ENCODE measurements at regions not wholly inside any gene's neighbourhood (a gene's known extent, or its start where the extent isn't known, plus 50 kb on each side); places are given as distances from the start of the nearest gene placed in this dataset.

DNA sequence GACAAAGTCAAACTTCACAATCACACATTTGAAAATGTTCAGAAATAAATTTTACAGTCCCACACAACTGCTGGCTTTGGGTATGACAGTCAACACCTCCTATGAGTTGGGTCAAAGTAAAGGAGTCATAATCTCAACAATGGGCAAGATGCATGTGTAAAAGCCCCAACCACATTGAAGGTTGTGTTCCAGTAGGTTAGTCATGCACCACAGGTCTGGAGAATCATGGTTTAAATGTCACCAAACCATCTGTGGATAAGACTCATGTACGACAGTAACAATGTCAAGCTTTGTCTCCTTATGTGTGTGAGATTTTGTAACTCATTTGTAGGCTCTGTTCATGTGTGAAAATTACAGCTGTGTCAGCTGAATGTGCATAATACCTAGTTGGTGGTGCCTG is 1065.7 kb upstream of the AMELY start:
- TF ChIP-seq, protein P1, sequence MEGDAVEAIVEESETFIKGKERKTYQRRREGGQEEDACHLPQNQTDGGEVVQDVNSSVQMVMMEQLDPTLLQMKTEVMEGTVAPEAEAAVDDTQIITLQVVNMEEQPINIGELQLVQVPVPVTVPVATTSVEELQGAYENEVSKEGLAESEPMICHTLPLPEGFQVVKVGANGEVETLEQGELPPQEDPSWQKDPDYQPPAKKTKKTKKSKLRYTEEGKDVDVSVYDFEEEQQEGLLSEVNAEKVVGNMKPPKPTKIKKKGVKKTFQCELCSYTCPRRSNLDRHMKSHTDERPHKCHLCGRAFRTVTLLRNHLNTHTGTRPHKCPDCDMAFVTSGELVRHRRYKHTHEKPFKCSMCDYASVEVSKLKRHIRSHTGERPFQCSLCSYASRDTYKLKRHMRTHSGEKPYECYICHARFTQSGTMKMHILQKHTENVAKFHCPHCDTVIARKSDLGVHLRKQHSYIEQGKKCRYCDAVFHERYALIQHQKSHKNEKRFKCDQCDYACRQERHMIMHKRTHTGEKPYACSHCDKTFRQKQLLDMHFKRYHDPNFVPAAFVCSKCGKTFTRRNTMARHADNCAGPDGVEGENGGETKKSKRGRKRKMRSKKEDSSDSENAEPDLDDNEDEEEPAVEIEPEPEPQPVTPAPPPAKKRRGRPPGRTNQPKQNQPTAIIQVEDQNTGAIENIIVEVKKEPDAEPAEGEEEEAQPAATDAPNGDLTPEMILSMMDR (IDR thresholded peaks at IDR 0.05), result no peak
- ATAC-seq (ENCODE audit: poor library complexity) (no peak), DNase-seq (no peak)
- H3K9me3 Mint-ChIP-seq, result no peaks in the 10 kb centered on the region
- H3K4me3 Mint-ChIP-seq, result no peak overlapping the region
- no peak overlapping the region for H3K27ac Mint-ChIP-seq
- Histone ChIP-seq H3K27me3 (ENCODE audit: control insufficient read depth in 1 of 2, insufficient read depth in 2 of 2, low read length in 2 of 2) (no peaks in the 10 kb centered on the region), H3K4me3 (ENCODE audit: low read length) (no peak overlapping the region), H3K4me1 (ENCODE audit: insufficient read depth, low read length) (no peaks in the 10 kb centered on the region), H3K36me3 (ENCODE audit: insufficient read depth, low read length) (no peaks in the 10 kb centered on the region), H3K27ac (ENCODE audit: low read depth in 1 of 2, low read length in 2 of 2) (no peak overlapping the region), H3K9me3 (ENCODE audit: control insufficient read depth in 1 of 2, insufficient read depth in 1 of 2, low read length in 2 of 2) (no peaks in the 10 kb centered on the region)
- intact Hi-C loops (cut with DNase I, micrococcal nuclease), result loop anchor here in 1 of 2 experiments (10.0 kb wide), 1 partner anchor 62 kb away; no protein-coding TSS in a partner anchor
- H3K4me1 Mint-ChIP-seq (ENCODE audit: low read depth), result no peaks in the 10 kb centered on the region
- POLR2A ChIA-PET, result no interaction called here
- no peaks in the 10 kb centered on the region for H3K36me3 Mint-ChIP-seq (ENCODE audit: low read depth)
- H3K27me3 Mint-ChIP-seq, result no peaks in the 10 kb centered on the region
- CTCF ChIA-PET, result no interaction called here

DNA sequence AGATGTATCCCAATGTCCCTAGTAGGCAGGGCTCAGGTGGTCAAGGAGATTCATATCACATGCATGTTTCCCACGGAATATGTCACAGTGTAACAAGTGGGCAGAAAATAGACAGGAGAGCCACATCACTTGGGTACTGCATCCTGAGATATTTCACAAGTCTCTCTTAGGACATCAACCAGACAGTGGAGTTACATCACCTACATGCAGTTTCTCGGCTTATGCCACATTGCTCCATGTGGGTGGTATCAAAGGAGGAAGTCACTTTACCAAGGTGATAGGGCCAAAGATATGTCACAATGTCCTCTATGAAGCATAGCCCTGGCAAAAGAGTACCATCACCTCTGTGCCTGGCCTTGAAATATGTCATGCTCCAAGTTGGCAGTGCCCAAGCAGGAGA is 1056.7 kb upstream of the AMELY start:
- H3K9me3 Mint-ChIP-seq, result no peaks in the 10 kb centered on the region

DNA sequence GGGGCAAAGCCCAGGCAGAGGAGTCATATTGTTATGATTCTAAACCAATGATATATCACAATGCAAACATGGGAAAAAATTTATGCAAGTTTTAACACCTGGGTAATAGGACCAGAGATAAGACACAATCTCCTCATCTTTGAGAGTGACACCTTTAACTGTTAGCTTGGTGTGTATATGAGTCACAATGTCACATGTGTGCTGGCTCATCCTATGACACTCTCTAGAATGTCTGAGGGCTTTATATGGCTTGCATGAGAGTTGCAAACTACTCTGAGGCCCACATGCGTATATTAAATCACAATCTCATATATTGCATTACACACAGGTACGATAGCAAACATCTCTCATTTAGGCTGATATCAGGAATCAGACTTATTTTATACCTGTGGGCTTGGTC is 1055.4 kb upstream of the AMELY start:
- no peaks in the 10 kb centered on the region for H3K36me3 ChIP-seq (ENCODE audit: insufficient read depth, low read length)
- no peak overlapping the region for H3K27ac ChIP-seq (ENCODE audit: low read depth in 1 of 2, low read length in 2 of 2)
- no peaks in the 10 kb centered on the region for H3K9me3 ChIP-seq (ENCODE audit: control insufficient read depth in 1 of 2, insufficient read depth in 1 of 2, low read length in 2 of 2)
- intact Hi-C loops (cut with DNase I, micrococcal nuclease), result no loop called here
- ATAC-seq (ENCODE audit: poor library complexity) (no peak), DNase-seq (no peak)
- Mint-ChIP-seq H3K9me3 (no peaks in the 10 kb centered on the region), H3K27ac (no peak overlapping the region), H3K36me3 (ENCODE audit: low read depth) (no peaks in the 10 kb centered on the region), H3K4me1 (ENCODE audit: low read depth) (no peaks in the 10 kb centered on the region), H3K4me3 (no peak overlapping the region), H3K27me3 (no peaks in the 10 kb centered on the region)
- H3K4me1 ChIP-seq (ENCODE audit: insufficient read depth, low read length), result no peaks in the 10 kb centered on the region
- ChIA-PET POLR2A (no interaction called here), CTCF (no interaction called here)
- TF ChIP-seq, protein P1 (IDR thresholded peaks at IDR 0.05), result no peak
- H3K4me3 ChIP-seq (ENCODE audit: low read length), result no peak overlapping the region
- no peaks in the 10 kb centered on the region for H3K27me3 ChIP-seq (ENCODE audit: control insufficient read depth in 1 of 2, insufficient read depth in 2 of 2, low read length in 2 of 2)

More for the DNA sequence above, 1056.7 kb upstream of the AMELY start:
- Histone ChIP-seq H3K9me3 (ENCODE audit: control insufficient read depth in 1 of 2, insufficient read depth in 1 of 2, low read length in 2 of 2) (no peaks in the 10 kb centered on the region), H3K36me3 (ENCODE audit: insufficient read depth, low read length) (no peaks in the 10 kb centered on the region), H3K4me3 (ENCODE audit: low read length) (no peak overlapping the region), H3K4me1 (ENCODE audit: insufficient read depth, low read length) (no peaks in the 10 kb centered on the region), H3K27me3 (ENCODE audit: control insufficient read depth in 1 of 2, insufficient read depth in 2 of 2, low read length in 2 of 2) (no peaks in the 10 kb centered on the region), H3K27ac (ENCODE audit: low read depth in 1 of 2, low read length in 2 of 2) (no peak overlapping the region)
- ATAC-seq (ENCODE audit: poor library complexity) (no peak), DNase-seq (no peak)
- H3K27ac Mint-ChIP-seq, result no peak overlapping the region
- no peaks in the 10 kb centered on the region for H3K27me3 Mint-ChIP-seq
- CTCF ChIA-PET, result no interaction called here
- no peaks in the 10 kb centered on the region for H3K4me1 Mint-ChIP-seq (ENCODE audit: low read depth)
- TF ChIP-seq, protein P1 (IDR thresholded peaks at IDR 0.05), result no peak
- intact Hi-C loops (cut with DNase I, micrococcal nuclease), result no loop called here
- H3K4me3 Mint-ChIP-seq, result no peak overlapping the region
- H3K36me3 Mint-ChIP-seq (ENCODE audit: low read depth), result no peaks in the 10 kb centered on the region
- POLR2A ChIA-PET, result no interaction called here

Measured in CD4-positive, alpha-beta T cell (primary cell).